ENCODE measurements at regions not wholly inside any gene's neighbourhood (a gene's known extent, or its start where the extent isn't known, plus 50 kb on each side); places are given as distances from the start of the nearest gene placed in this dataset.

DNA sequence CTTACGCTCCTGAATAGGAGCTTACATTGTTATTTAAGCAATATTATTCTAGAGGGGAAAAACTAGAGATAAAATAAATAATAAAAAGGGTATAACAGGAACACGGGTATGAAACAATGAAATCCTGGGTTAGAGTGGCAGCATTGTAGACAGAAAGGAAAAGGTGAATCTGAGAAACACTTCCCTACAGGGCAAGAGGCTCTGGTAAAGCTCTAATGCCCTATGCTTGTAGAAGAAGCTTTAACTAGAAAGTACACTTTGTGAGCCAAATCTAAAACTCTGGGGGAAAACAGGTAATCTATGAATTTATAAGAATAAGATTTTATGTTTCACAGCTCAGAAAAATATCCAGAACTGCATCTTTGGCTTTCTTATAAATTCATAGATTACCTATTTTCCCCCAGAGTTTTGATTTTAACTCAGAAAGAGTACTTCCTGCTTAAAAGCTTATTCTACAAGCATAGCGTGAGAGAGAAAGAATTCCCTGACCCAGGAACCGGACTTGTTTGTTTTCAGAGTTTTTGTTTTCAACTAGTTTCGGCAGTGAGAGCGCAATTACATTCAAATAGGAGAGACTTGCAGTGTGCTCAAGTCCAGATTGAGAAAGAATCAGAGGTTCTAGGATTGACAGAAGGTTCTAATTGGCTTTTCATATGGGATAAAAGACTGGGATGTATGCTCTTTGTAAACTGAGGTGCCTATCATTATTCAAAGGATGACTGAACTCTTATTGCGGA lies 651.0 kb upstream of the RORB start:
- Histone ChIP-seq H2AFZ (ENCODE audit: low read depth, low read length, severe bottlenecking) (no peak overlapping the region), H3K9me2 (replicated peaks; ENCODE audit: insufficient read depth, low read length) (no peaks in the 10 kb centered on the region), H3K9ac (ENCODE audit: low read length) (no peak overlapping the region), H3K4me2 (ENCODE audit: low read depth, low read length, poor library complexity, severe bottlenecking) (no peak overlapping the region), H3K27ac (ENCODE audit: low read depth, low read length) (no peak overlapping the region), H3K36me3 (ENCODE audit: low read length) (no peaks in the 10 kb centered on the region), H4K20me1 (ENCODE audit: low read depth, low read length) (no peaks in the 10 kb centered on the region), H3K79me2 (ENCODE audit: insufficient read depth, low read length) (no peaks in the 10 kb centered on the region), H3K4me3 (ENCODE audit: insufficient read depth, low read length, poor library complexity, severe bottlenecking) (no peak overlapping the region), H3K9me3 (ENCODE audit: insufficient read depth, low read length) (no peaks in the 10 kb centered on the region), H3K27me3 (ENCODE audit: low read length) (no peaks in the 10 kb centered on the region), H3F3A (ENCODE audit: insufficient read depth) (no peaks in the 10 kb centered on the region)
- TF ChIP-seq, protein P1, sequence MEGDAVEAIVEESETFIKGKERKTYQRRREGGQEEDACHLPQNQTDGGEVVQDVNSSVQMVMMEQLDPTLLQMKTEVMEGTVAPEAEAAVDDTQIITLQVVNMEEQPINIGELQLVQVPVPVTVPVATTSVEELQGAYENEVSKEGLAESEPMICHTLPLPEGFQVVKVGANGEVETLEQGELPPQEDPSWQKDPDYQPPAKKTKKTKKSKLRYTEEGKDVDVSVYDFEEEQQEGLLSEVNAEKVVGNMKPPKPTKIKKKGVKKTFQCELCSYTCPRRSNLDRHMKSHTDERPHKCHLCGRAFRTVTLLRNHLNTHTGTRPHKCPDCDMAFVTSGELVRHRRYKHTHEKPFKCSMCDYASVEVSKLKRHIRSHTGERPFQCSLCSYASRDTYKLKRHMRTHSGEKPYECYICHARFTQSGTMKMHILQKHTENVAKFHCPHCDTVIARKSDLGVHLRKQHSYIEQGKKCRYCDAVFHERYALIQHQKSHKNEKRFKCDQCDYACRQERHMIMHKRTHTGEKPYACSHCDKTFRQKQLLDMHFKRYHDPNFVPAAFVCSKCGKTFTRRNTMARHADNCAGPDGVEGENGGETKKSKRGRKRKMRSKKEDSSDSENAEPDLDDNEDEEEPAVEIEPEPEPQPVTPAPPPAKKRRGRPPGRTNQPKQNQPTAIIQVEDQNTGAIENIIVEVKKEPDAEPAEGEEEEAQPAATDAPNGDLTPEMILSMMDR (IDR thresholded peaks at IDR 0.05; ENCODE audit: insufficient read depth, low read length, poor library complexity, severe bottlenecking), result no peak
- no peak for TF ChIP-seq EZH2phosphoT487 (conservative IDR thresholded peaks at IDR 0.05; ENCODE audit: low read length)

DNA sequence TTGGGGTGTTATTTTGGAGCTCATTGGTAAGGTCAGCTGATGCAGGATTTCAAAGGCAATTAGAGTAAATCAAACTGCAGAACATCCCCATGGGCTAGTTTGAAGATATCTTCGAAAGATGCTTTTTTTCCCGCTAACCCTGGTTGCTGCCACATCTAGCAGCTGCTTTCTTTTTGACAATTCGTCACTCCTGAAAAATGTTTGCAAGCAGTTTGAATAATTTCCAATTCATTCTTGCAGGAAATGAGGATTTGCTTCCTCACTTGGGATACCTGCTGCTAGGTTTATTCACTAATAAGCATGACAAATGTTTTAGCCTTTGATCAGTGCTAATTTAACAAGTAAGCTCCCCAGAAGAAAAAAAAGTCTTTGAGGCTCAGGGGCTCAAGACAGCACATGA lies 649.6 kb upstream of the RORB start:
- no peaks in the 10 kb centered on the region for H3K27me3 ChIP-seq (ENCODE audit: low read length)
- H3K4me3 ChIP-seq (ENCODE audit: insufficient read depth, low read length, poor library complexity, severe bottlenecking), result no peak overlapping the region
- H3K9me3 ChIP-seq (ENCODE audit: insufficient read depth, low read length), result no peaks in the 10 kb centered on the region
- H2AFZ ChIP-seq (ENCODE audit: low read depth, low read length, severe bottlenecking), result no peak overlapping the region
- no peaks in the 10 kb centered on the region for H3K9me2 ChIP-seq (replicated peaks; ENCODE audit: insufficient read depth, low read length)
- H3K36me3 ChIP-seq (ENCODE audit: low read length), result no peaks in the 10 kb centered on the region
- no peak overlapping the region for H3K27ac ChIP-seq (ENCODE audit: low read depth, low read length)
- TF ChIP-seq, protein P1 (IDR thresholded peaks at IDR 0.05; ENCODE audit: insufficient read depth, low read length, poor library complexity, severe bottlenecking), result no peak
- TF ChIP-seq EZH2phosphoT487 (conservative IDR thresholded peaks at IDR 0.05; ENCODE audit: low read length), result no peak
- H3K79me2 ChIP-seq (ENCODE audit: insufficient read depth, low read length), result no peaks in the 10 kb centered on the region
- no peaks in the 10 kb centered on the region for H3F3A ChIP-seq (ENCODE audit: insufficient read depth)
- H3K9ac ChIP-seq (ENCODE audit: low read length), result no peak overlapping the region
- H3K4me2 ChIP-seq (ENCODE audit: low read depth, low read length, poor library complexity, severe bottlenecking), result no peak overlapping the region
- H4K20me1 ChIP-seq (ENCODE audit: low read depth, low read length), result no peaks in the 10 kb centered on the region

DNA sequence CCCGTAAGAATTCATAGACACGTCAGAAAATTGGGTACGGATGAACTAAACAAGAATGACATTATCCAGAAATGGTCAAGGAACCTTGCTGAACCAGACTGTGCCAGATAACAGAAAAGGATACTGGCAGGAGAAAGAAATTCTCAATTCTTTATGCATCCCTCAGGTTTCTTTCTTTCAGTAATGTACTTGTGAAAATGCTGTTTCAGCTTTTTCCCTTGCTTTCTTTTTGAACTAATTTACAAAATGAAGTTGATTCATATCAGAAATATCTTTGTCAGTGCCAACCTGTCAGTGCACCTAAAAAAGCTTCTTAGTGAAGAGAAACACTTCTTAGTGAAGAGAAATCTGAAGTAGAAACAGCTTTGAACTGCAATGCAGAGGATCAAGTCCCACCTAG lies 643.6 kb upstream of the RORB start:
- TF ChIP-seq, protein P1 (IDR thresholded peaks at IDR 0.05; ENCODE audit: insufficient read depth, low read length, poor library complexity, severe bottlenecking), result no peak
- TF ChIP-seq EZH2phosphoT487 (conservative IDR thresholded peaks at IDR 0.05; ENCODE audit: low read length), result no peak
- Histone ChIP-seq H3K79me2 (ENCODE audit: insufficient read depth, low read length) (no peaks in the 10 kb centered on the region), H3K4me3 (ENCODE audit: insufficient read depth, low read length, poor library complexity, severe bottlenecking) (no peak overlapping the region), H3K4me2 (ENCODE audit: low read depth, low read length, poor library complexity, severe bottlenecking) (no peak overlapping the region), H2AFZ (ENCODE audit: low read depth, low read length, severe bottlenecking) (no peak overlapping the region), H4K20me1 (ENCODE audit: low read depth, low read length) (no peaks in the 10 kb centered on the region), H3K9ac (ENCODE audit: low read length) (no peak overlapping the region), H3K9me2 (replicated peaks; ENCODE audit: insufficient read depth, low read length) (no peaks in the 10 kb centered on the region), H3K27me3 (ENCODE audit: low read length) (no peaks in the 10 kb centered on the region), H3K27ac (ENCODE audit: low read depth, low read length) (no peak overlapping the region), H3K36me3 (ENCODE audit: low read length) (no peaks in the 10 kb centered on the region), H3F3A (ENCODE audit: insufficient read depth) (no peaks in the 10 kb centered on the region), H3K9me3 (ENCODE audit: insufficient read depth, low read length) (no peaks in the 10 kb centered on the region)

All from SU-DHL-6 (cell line).